Pancreas (tissue), 10 donors: ENCODE measurements at regions not wholly inside any gene's neighbourhood (a gene's known extent, or its start where the extent isn't known, plus 50 kb on each side); places are given as distances from the start of the nearest gene placed in this dataset.
A peak's percentile ranks its signal among the peaks of the same experiment; 100 is the strongest.

Source experiments
- ATAC-seq, 4 donors: fragments of 200-7000 bp; cut with Tn5 transposase; one replicate each; pipeline versions ENCODE4 v1.8.0 to v1.9.1; 2020; ENCODE audit warnings: mild to moderate bottlenecking in 4 of 4, moderate library complexity in 4 of 4
- DNase-seq, 6 donors: peaks; one replicate each; pipeline ENCODE4 v3.0.0-alpha.2; 2020
- FAIRE-seq: peaks from 2 replicates; lab custom pipeline; 2012; peaks lifted over from hg19 to GRCh38; lab: Jason Lieb, UNC
- H3K27ac ChIP-seq, 4 donors: fragments of 200-600 bp; sonication (generic); 1 replicate in 3 of 4; 2 replicates in 1 of 4; pipeline versions ENCODE4 v1.5.0 to v1.8.0; 2020
- H3K27me3 ChIP-seq, 4 donors: fragments of 200-600 bp; one replicate each; pipeline ENCODE4 v1.8.0; 2021
- H3K36me3 ChIP-seq, 3 donors: fragments of 200-600 bp; sonication (generic) in 1 of 3; one replicate each; pipeline versions ENCODE4 v1.5.0 to v1.8.0; 2020 to 2021
- H3K4me1 ChIP-seq, 3 donors: fragments of 200-600 bp; one replicate each; pipeline ENCODE4 v1.8.0; 2021
- H3K4me3 ChIP-seq, 4 donors: fragments of 200-600 bp; sonication (generic) in 2 of 4; one replicate each; pipeline versions ENCODE4 v1.5.0 to v1.8.0; 2020 to 2021
- H3K9me3 ChIP-seq, 4 donors: fragments of 200-600 bp; one replicate each; pipeline ENCODE4 v1.8.0; 2021
- WGBS, 2 donors: extraction: QIAGEN DNeasy Blood & Tissue Kit; methylation state at CpG; one replicate each; pipeline ENCODE4 v1.1.7; 2013; 5-methylcytosine and 5-hydroxymethylcytosine counted together
- intact Hi-C, 3 donors: fragments of 100-400 bp; cut with DNase I; formaldehyde crosslinking; loops; one replicate each; pipeline versions ENCODE4 v1.11.1 to v1.14.2; 2022
- TF ChIP-seq, protein P1 (sequence below), 4 donors: fragments of 200-600 bp; sonication (generic) in 3 of 4; IDR thresholded peaks; one replicate each; pipeline versions ENCODE4 v1.5.0 to v1.8.0; 2021; ENCODE audit warnings: antibody characterized with exemption in 4 of 4
- donor health status: healthy with polysubstance abuse.
- donor health status: DM: no; HTN: no; CAD: no; lungs with moderate emphysema.
- donor health status: DM: no; HTN: no; CAD: no.
- donor health status: control.
- donor health status: control.
- donor health status: Bipolar disorder and iron deficiency.
- donor health status: DM: yes; HTN: yes; CAD: no.
- donor health status: DM: no; HTN: no; CAD: no.
- donor health status: DM: no; HTN: no; CAD: no.
- donor health status: DM: yes; HTN: yes; CAD: no.

DNA sequence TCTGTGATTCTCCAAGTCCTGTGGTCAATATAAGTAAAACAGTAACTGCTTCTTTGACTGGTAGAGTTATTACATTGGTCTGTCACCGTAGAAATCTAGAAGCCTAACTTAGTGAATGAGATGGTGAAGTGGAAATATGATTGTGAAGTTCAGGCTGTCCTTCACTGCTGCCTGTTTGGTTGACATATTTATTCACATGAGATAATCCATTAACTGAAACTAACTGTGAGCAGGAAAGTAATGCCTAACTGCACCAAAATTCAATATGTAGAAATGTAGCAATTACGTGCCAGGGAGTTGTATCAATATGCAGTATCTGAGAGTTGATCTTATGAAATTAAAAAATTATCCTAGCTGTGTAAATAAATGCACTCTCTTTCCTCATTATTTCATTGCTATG, 147.7 kb upstream of the APCDD1 start:
- DNase-seq, result no peak
- intact Hi-C loops, result no loop called here
- TF ChIP-seq, protein P1, sequence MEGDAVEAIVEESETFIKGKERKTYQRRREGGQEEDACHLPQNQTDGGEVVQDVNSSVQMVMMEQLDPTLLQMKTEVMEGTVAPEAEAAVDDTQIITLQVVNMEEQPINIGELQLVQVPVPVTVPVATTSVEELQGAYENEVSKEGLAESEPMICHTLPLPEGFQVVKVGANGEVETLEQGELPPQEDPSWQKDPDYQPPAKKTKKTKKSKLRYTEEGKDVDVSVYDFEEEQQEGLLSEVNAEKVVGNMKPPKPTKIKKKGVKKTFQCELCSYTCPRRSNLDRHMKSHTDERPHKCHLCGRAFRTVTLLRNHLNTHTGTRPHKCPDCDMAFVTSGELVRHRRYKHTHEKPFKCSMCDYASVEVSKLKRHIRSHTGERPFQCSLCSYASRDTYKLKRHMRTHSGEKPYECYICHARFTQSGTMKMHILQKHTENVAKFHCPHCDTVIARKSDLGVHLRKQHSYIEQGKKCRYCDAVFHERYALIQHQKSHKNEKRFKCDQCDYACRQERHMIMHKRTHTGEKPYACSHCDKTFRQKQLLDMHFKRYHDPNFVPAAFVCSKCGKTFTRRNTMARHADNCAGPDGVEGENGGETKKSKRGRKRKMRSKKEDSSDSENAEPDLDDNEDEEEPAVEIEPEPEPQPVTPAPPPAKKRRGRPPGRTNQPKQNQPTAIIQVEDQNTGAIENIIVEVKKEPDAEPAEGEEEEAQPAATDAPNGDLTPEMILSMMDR (IDR thresholded peaks at IDR 0.05), result no peak
- Histone ChIP-seq H3K4me3 (no peak overlapping the region), H3K9me3 (no peaks in the 10 kb centered on the region), H3K27me3 (no peaks in the 10 kb centered on the region), H3K36me3 (no peaks in the 10 kb centered on the region), H3K27ac (peak overlapping the region in 2 of 4 donors; percentile 28 to 33), H3K4me1 (peaks cover 0 to 3% (median 0%) of the 10 kb centered on the region in 3 donors)
- FAIRE-seq, result no peak
- WGBS, 2 donors, result 62 to 68% methylated on average over 2 of the region's 2 CpGs
- ATAC-seq, result peak in 3 of 4 donors; percentile 43 to 78 (median 53)

GRCh38 chr18:10308154-10308553, 146.3 kb upstream of the APCDD1 start:
- DNase-seq (no peak), FAIRE-seq (no peak), ATAC-seq (peak in 1 of 4 donors; percentile 51)
- TF ChIP-seq, protein P1 (IDR thresholded peaks at IDR 0.05), result no peak
- intact Hi-C loops, result no loop called here
- Histone ChIP-seq H3K27me3 (no peaks in the 10 kb centered on the region), H3K4me3 (no peak overlapping the region), H3K9me3 (no peaks in the 10 kb centered on the region), H3K4me1 (peaks cover 0 to 3% (median 0%) of the 10 kb centered on the region in 3 donors), H3K36me3 (no peaks in the 10 kb centered on the region), H3K27ac (peak overlapping the region in 1 of 4 donors; percentile 71)
- WGBS, 2 donors, result 82 to 89% methylated on average over 2 of the region's 2 CpGs

DNA sequence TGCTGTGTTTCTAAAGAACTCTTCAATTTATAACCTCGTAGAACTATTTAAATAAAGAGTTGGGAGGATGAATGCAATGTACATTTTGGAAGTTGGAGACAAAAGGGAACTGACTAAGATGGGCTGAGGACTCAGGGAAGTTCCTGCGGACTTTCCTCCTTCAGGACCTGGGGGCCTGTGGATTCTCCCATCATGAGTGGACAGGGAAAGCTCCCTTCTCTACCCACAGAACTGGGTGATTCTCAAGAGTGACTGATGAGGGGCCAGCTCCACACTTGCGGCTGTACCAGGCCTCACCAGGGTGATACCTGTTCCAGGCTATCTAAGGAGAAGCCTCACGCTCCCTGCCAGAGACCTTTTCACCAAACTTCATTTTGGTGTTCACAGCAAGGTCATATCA, 143.8 kb upstream of the APCDD1 start:
- no peak for DNase-seq
- Histone ChIP-seq H3K4me1 (peaks cover 0 to 3% (median 0%) of the 10 kb centered on the region in 3 donors), H3K27me3 (no peaks in the 10 kb centered on the region), H3K9me3 (no peaks in the 10 kb centered on the region), H3K4me3 (no peak overlapping the region), H3K36me3 (no peaks in the 10 kb centered on the region), H3K27ac (no peak overlapping the region)
- FAIRE-seq, result no peak
- 83 to 89% methylated on average over 4 of the region's 4 CpGs for WGBS, 2 donors
- ATAC-seq, result no peak
- TF ChIP-seq, protein P1 (IDR thresholded peaks at IDR 0.05), result no peak
- intact Hi-C loops, result no loop called here

- FAIRE-seq (no peak), DNase-seq (no peak), ATAC-seq (no peak)
- TF ChIP-seq, protein P1 (IDR thresholded peaks at IDR 0.05), result no peak
- Histone ChIP-seq H3K9me3 (no peaks in the 10 kb centered on the region), H3K36me3 (no peaks in the 10 kb centered on the region), H3K27ac (no peak overlapping the region), H3K4me3 (no peak overlapping the region), H3K4me1 (no peaks in the 10 kb centered on the region), H3K27me3 (no peaks in the 10 kb centered on the region)
- intact Hi-C loops, result no loop called here
- WGBS, 2 donors, result 63 to 76% methylated on average over 5 of the region's 5 CpGs
Observed at GRCh38 chr18:10312326-10313015, 142.0 kb upstream of the APCDD1 start.

- 88 to 92% methylated on average over 3 of the region's 3 CpGs for WGBS, 2 donors
- no peak overlapping the region for H3K27ac ChIP-seq
- no peaks in the 10 kb centered on the region for H3K36me3 ChIP-seq
- ATAC-seq, result no peak
- no peaks in the 10 kb centered on the region for H3K9me3 ChIP-seq
- no peak overlapping the region for H3K4me3 ChIP-seq
- intact Hi-C loops, result no loop called here
- no peaks in the 10 kb centered on the region for H3K4me1 ChIP-seq
- no peak for DNase-seq
- no peaks in the 10 kb centered on the region for H3K27me3 ChIP-seq
- no peak for FAIRE-seq
- TF ChIP-seq, protein P1 (IDR thresholded peaks at IDR 0.05), result no peak
Observed at GRCh38 chr18:10313016-10313342, 141.5 kb upstream of the APCDD1 start.
